Natural killer cell (primary cell): ENCODE measurements at regions not wholly inside any gene's neighbourhood (a gene's known extent, or its start where the extent isn't known, plus 50 kb on each side); places are given as distances from the start of the nearest gene placed in this dataset.

ENCODE experiments used
- ATAC-seq, 3 donors: fragments of 150-1000 bp in 2 of 3; fragments of 200-7000 bp in 1 of 3; cut with Tn5 transposase; 1 replicate in 1 of 3; 2 replicates in 2 of 3; pipeline ENCODE4 v1.10.0; 2021; ENCODE audit warnings: mild to moderate bottlenecking in 2 of 3, moderate library complexity in 2 of 3
- DNase-seq, 2 donors: peaks; one replicate each; pipeline versions ENCODE4 v3.0.0 to v3.0.0-alpha.2; 2013 to 2021; ENCODE audit warnings: mixed read lengths in 1 of 2
- H3K27ac ChIP-seq: one replicate; pipeline ENCODE4 v1.5.1; 2013; ENCODE audit warnings: mild to moderate bottlenecking, low read length
- H3K27me3 ChIP-seq: one replicate; pipeline ENCODE4 v1.6.1; 2013; ENCODE audit warnings: low read length; ENCODE audit not compliant: control insufficient read depth, insufficient read depth
- H3K36me3 ChIP-seq: one replicate; pipeline ENCODE4 v1.6.1; 2013; ENCODE audit warnings: low read length; ENCODE audit not compliant: control insufficient read depth, insufficient read depth
- H3K4me1 ChIP-seq: one replicate; pipeline ENCODE4 v1.6.1; 2013; ENCODE audit warnings: low read length; ENCODE audit not compliant: control insufficient read depth, insufficient read depth
- H3K4me3 ChIP-seq: one replicate; pipeline ENCODE4 v1.5.1; 2013; ENCODE audit warnings: low read length
- H3K9me3 ChIP-seq: one replicate; pipeline ENCODE4 v1.6.1; 2013; ENCODE audit warnings: low read length; ENCODE audit not compliant: control insufficient read depth, insufficient read depth
- H3K27ac Mint-ChIP-seq, 2 donors: one replicate each; pipeline ENCODE4 v1.8.0; 2022; ENCODE audit warnings: mild to moderate bottlenecking in 2 of 2, mixed read lengths in 2 of 2, moderate library complexity in 1 of 2
- H3K27me3 Mint-ChIP-seq, 2 donors: one replicate each; pipeline ENCODE4 v1.8.0; 2022; ENCODE audit warnings: low read depth in 2 of 2, mixed read lengths in 2 of 2
- H3K36me3 Mint-ChIP-seq: one replicate; pipeline ENCODE4 v1.8.0; 2022; ENCODE audit warnings: mixed read lengths
- H3K4me1 Mint-ChIP-seq, 2 donors: one replicate each; pipeline ENCODE4 v1.8.0; 2022; ENCODE audit warnings: mixed read lengths in 2 of 2
- H3K4me3 Mint-ChIP-seq: one replicate; pipeline ENCODE4 v1.8.0; 2022; ENCODE audit warnings: mild to moderate bottlenecking, moderate library complexity, mixed read lengths
- H3K9me3 Mint-ChIP-seq, 2 donors: one replicate each; pipeline ENCODE4 v1.8.0; 2022; ENCODE audit warnings: mixed read lengths in 2 of 2
- CTCF ChIP-seq: fragments of 200-600 bp; IDR thresholded peaks from one replicate; pipeline ENCODE4 v1.8.0; 2022; ENCODE audit warnings: antibody characterized with exemption
- WGBS: methylation state at CpG from one replicate; pipeline ENCODE4 v1.1.7; 2013; ENCODE audit warnings: missing lambda C conversion rate; ENCODE audit not compliant: insufficient coverage; 5-methylcytosine and 5-hydroxymethylcytosine counted together
- intact Hi-C: fragments of 100-400 bp; cut with micrococcal nuclease; formaldehyde crosslinking; loops from one replicate; pipeline ENCODE4 v1.14.2; 2022

- no peak overlapping the region for H3K4me3 ChIP-seq
- H3K4me1 Mint-ChIP-seq, result no peaks in the 10 kb centered on the region
- no peak overlapping the region for H3K27ac Mint-ChIP-seq
- WGBS, result 94% methylated on average over 2 of the region's 2 CpGs
- H3K27me3 Mint-ChIP-seq, result no peaks in the 10 kb centered on the region
- no peak overlapping the region for H3K27ac ChIP-seq
- H3K9me3 ChIP-seq, result no peaks in the 10 kb centered on the region
- peaks cover 0 to 2% of the 10 kb centered on the region in 2 donors for H3K9me3 Mint-ChIP-seq
- DNase-seq, result no peak
- intact Hi-C loops, result no loop called here
- ATAC-seq, result no peak
- TF ChIP-seq CTCF, result no peak
- H3K4me3 Mint-ChIP-seq, result no peak overlapping the region
- H3K27me3 ChIP-seq, result no peaks in the 10 kb centered on the region
- H3K36me3 Mint-ChIP-seq, result no peaks in the 10 kb centered on the region
- H3K36me3 ChIP-seq, result no peaks in the 10 kb centered on the region
- no peaks in the 10 kb centered on the region for H3K4me1 ChIP-seq
Observed at GRCh38 chr2:41540272-41540998, 507.4 kb upstream of the PKDCC start.

GRCh38 chr2:41543726-41544125, 504.1 kb upstream of the PKDCC start:
- Mint-ChIP-seq H3K9me3 (no peaks in the 10 kb centered on the region), H3K27ac (no peak overlapping the region), H3K27me3 (no peaks in the 10 kb centered on the region), H3K4me1 (no peaks in the 10 kb centered on the region), H3K36me3 (no peaks in the 10 kb centered on the region), H3K4me3 (no peak overlapping the region)
- DNase-seq (no peak), ATAC-seq (no peak)
- no peaks in the 10 kb centered on the region for H3K9me3 ChIP-seq
- H3K36me3 ChIP-seq, result no peaks in the 10 kb centered on the region
- no peak overlapping the region for H3K27ac ChIP-seq
- H3K4me3 ChIP-seq, result no peak overlapping the region
- WGBS, result 100% methylated on average over 2 of the region's 2 CpGs
- H3K27me3 ChIP-seq, result no peaks in the 10 kb centered on the region
- no peaks in the 10 kb centered on the region for H3K4me1 ChIP-seq
- intact Hi-C loops, result no loop called here
- no peak for TF ChIP-seq CTCF

DNA sequence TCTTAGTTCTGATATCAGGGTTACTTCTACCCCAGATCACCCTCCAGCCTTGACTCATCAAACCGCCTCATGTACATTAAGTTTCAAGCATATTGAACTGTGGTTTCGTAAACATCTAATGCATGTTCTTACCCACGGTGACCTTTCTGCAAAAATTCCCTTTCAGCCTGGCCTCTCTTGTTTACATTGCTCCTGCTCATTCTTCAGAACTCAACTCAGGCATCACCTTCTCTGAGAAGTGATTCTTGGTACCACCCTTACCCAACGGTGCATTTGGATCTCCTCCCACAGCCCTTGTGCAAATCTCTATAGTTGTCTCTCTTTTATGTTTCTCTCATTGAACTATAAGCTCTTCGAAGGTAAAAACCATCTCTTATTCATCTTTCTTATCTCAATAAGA, 503.1 kb upstream of the PKDCC start:
- no peak for DNase-seq
- no peak for TF ChIP-seq CTCF
- H3K27me3 ChIP-seq, result no peaks in the 10 kb centered on the region
- Mint-ChIP-seq H3K27me3 (no peaks in the 10 kb centered on the region), H3K4me3 (no peak overlapping the region), H3K4me1 (no peaks in the 10 kb centered on the region), H3K9me3 (no peaks in the 10 kb centered on the region), H3K27ac (no peak overlapping the region), H3K36me3 (no peaks in the 10 kb centered on the region)
- intact Hi-C loops, result no loop called here
- no peak overlapping the region for H3K4me3 ChIP-seq
- no peaks in the 10 kb centered on the region for H3K36me3 ChIP-seq
- ATAC-seq, result no peak
- H3K4me1 ChIP-seq, result no peaks in the 10 kb centered on the region
- 85% methylated on average over 3 of the region's 5 CpGs for WGBS
- H3K9me3 ChIP-seq, result no peaks in the 10 kb centered on the region
- H3K27ac ChIP-seq, result no peak overlapping the region

GRCh38 chr2:41546031-41546430, 501.8 kb upstream of the PKDCC start:
- Mint-ChIP-seq H3K4me1 (no peaks in the 10 kb centered on the region), H3K27me3 (no peaks in the 10 kb centered on the region), H3K36me3 (no peaks in the 10 kb centered on the region), H3K27ac (no peak overlapping the region), H3K4me3 (no peak overlapping the region), H3K9me3 (no peaks in the 10 kb centered on the region)
- TF ChIP-seq CTCF, result no peak
- ATAC-seq (no peak), DNase-seq (no peak)
- H3K27me3 ChIP-seq, result no peaks in the 10 kb centered on the region
- WGBS, result 71% methylated on average over 4 of the region's 4 CpGs
- H3K9me3 ChIP-seq, result no peaks in the 10 kb centered on the region
- no peak overlapping the region for H3K27ac ChIP-seq
- no peaks in the 10 kb centered on the region for H3K36me3 ChIP-seq
- no peak overlapping the region for H3K4me3 ChIP-seq
- no peaks in the 10 kb centered on the region for H3K4me1 ChIP-seq
- intact Hi-C loops, result no loop called here
